HK-2 (cell line): ENCODE measurements at regions not wholly inside any gene's neighbourhood (a gene's known extent, or its start where the extent isn't known, plus 50 kb on each side); places are given as distances from the start of the nearest gene placed in this dataset.

ENCODE experiments used
- DNase-seq: peaks from one replicate; pipeline ENCODE4 v3.0.0-alpha.2; 2018; ENCODE audit not compliant: unreplicated experiment

DNA sequence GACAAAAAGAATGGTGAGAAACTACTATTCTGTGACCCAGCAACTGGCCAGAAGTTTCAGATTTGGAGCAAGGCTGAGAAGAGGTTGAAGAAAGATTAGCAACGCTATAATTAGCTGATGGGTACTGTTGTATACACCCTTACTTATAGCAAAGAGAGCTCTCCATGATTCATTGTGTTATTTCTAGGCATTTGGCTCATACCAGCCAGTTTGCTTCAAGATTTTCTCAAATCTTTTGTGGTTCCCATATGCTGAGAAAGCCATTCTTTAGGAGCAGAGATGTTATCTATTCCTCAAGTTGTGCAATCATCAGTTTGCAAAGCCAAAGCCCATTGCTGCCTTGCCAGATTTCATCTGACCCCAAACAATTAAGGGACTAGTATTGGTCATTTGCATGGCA lies 179.4 kb downstream of the ETS1 start:
- no peak for DNase-seq

GRCh38 chr11:128405714-128406662 lies 181.4 kb downstream of the ETS1 start:
- DNase-seq: no peak

DNA sequence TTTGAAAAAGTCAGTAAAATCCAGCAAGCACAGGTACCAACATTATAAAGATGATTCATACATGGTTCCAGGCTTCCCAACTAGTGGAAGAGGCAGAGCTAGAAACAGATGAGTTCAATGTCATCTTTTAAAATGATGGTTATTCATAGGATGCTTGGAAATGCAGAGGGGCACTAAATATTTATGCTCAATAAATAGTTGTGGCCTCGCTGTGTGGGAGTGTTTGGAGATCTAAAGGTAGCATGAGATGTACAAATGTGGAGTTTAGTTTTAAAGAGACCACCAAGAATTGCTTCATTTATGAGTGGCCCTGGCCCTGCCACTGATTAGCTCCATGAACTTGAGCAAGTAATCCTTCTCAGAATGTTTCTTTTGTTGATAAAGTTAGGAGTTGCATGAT lies 182.2 kb downstream of the ETS1 start:
- no peak for DNase-seq

DNA sequence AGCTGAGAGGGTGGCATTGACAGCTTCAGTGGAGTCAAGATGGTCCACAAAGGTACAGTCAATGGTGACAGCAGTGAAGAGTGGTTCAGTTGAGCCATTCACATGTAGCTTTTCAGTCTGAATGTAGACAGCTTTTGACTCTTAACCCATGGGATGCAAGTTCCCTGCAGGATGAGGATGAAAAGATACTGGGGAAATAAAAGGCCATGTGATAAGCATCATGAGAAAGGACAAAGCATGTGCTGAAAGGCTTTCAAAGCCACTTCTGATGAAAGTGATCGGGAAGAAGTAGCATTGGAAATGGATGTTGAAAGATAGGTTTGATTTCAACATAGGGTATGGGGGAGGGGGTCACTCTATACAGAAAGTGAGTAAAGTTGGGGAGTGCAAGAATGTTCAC lies 182.9 kb downstream of the ETS1 start:
- DNase-seq: no peak

DNA sequence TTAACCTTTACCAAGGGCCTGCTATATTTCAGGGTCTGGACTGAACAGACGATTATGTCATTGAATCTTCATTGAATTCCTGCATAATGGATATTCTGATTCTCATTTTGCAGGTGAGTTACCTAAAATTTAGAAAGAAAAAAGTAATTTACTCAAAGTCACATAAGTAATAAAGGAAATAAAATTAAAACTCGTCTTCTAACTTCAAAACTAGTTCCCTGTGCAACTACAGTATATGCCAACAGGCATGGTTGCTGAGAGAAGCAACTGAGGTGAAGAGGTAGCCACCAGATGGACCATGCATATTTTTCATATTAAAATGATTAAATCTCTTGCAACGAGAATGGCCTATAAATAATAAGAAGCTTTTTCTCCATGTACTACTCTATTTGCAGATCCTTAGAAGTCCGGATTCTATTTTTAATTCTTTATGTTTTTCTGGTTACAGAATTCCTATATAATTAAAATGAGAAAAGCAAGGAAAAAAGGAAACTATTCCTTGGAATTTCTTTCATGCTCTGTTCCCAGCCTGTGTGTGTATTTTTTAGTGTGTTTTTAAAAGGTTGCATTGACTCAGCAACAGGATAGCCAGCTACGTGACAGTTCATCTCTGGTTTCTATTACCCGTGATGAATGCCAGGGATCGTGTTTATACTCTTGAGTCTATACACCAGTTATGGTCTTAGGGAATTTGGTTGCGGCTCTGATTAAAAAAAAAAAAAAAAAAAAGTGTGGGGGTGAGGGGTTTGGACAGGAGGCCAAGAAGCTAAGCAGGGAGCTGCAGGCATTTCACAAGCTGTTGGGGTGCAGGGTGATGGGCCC lies 186.8 kb downstream of the ETS1 start:
- DNase-seq: no peak

DNA sequence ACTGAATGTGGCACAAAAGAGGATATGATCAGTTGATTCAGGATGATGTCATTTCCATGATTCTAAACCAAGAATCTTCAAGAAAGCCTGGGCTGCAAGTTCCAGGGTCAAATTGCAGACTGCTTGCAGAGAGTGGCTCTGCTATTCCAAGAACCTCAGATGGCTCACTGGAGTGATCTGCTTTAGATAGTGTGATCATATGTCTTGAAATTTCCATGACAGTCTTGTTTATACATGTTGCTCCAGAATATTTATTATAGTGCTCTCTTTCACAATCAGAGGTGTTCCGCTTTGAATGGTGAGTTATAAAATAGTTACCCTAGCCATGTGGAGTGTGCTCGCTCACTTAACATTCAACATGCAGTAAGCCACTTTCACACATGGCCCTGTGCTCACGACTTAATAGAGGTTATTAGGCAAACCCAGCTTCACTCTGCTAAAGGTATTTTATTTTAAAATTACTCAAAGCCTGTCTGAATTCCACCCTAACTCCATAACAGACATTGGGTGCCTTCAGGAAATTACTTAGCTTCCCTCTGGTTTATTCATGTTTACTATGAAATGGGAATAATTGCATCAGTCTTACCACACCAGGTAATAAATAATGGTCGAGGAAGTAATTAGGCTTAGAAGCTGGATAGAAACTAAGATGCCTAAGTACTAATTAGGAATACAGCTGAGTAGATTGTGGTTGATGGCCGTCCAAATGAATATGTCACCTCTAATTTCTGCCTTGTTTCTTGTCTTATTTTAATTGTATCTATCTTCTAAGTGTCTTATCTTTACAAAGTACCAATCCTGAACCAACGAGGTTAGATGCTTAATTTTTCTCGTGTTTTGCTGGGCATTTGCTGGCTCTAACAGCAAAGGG lies 187.9 kb downstream of the ETS1 start:
- no peak for DNase-seq

DNA sequence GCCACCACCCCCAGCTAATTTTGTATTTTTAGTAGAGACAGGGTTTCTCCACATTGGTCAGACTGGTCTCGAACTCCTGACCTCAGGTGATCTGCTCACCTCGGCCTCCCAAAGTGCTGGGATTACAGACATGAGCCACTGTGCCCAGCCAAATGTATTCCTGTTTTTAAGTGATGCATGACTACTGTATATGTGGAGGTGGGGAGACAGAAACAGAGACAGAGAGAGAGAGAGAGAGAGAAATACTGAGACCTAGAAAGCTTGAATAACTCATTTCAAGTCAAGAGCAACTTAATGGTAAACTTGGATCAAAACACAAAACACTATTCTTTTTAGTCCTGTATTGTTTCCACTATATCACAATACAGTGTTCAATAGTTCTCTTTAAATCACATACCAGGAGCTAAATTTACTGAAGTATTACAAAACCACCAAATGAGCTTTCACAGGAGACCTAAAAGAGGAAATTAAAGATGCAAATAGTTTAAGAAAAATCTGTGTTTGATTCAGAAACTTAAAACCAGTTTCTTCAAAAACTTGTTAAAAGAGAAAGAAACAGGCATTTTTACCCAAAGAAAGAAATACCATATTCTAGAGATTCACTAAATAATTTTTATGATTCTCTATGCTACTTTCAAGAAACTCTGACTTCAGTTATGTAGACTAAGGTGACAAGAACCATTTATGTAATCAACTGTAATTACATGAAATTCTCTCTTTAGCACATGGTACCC lies 188.7 kb downstream of the ETS1 start:
- DNase-seq: no peak

- DNase-seq: no peak
Observed at GRCh38 chr11:128397362-128397761, 190.0 kb downstream of the ETS1 start.

- DNase-seq: no peak
Observed at GRCh38 chr11:128394431-128395089, 192.8 kb downstream of the ETS1 start.

DNA sequence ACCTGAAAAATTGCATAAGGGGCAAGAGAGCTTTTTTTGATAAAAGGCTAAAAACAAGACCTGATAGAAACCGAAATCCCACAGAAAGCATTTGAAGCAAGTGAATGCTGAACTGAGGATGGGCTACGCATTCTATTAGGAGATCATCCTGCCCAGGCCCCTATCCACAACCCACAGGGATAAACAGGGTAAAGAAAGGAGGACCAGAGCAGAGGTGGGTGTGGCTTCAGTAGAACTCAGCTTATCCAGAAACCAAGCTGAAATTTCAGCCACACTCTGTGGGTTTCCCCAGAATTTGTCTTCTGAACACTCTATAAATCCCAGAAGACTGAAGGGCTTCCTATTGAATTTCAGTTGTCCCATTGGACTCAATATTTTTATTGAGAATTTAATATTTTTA lies 195.1 kb downstream of the ETS1 start:
- no peak for DNase-seq

- no peak for DNase-seq
Observed at GRCh38 chr11:128391811-128392210, 195.5 kb downstream of the ETS1 start.

DNA sequence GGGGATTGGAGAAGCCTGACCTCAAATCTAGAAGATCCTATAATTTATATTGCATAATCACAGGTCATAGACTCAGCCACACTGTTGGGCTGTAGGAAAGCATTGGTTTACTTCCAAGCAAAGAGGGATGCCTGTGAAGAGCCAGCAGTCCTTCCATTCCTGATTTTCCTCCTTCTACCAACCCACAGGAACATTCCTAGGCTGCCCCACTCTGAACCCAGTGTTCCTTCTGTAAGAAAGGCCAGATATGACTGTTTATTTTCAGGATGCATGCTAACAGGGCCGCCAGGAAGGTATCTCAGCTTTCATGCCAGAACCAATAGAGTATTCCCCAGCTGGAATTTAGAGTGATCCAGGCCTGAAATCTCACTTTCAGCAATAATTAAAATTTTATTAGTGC lies 197.1 kb downstream of the ETS1 start:
- DNase-seq: no peak

GRCh38 chr11:128389461-128389976 lies 197.8 kb downstream of the ETS1 start:
- DNase-seq: no peak

- no peak for DNase-seq
Observed at GRCh38 chr11:128388206-128388815, 199.0 kb downstream of the ETS1 start.

DNA sequence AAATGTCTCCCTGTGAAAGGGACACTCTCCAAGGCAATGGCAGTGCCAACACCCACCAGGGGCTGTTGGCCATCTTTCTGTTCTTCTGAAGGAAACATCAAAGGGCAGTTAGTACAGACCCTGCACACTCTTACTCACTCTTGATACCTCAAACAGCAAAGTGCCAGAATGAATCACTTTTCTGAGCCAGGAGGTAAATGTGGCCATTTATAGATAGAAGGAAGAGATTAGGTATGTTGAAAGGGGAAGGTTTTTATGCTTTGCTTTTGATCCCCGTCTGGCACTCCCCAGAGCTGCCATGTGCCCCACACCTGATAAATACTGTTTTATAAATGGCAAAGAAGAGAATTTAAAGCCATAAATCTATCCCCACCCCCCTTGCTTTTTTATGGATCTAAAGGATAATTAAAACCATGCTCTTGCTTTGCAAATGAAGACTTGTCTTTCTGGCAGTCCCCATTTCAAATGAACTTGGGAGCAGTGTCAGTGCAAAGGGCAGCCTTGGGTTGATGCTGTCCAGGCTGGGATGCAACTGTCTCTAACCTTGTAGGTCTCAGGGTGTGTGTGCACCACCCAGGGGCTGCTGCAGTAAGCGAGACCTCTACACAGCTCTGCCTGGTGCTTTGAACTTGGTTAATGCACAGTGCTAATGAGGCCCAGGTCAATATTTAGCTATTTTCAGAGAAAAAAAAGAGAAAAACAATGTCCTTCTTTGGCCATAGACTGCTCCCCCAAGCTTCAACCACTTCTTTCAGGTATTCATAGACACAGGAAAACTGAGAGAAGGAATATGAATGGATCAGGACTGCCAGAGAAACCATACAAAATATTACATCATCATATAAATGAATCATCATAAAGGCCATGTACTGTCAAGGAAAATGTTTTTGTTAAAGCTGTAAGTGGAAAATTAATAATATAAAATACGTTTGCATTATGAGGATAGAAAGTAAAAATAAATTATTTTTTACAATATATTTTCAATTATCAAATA lies 207.5 kb downstream of the ETS1 start:
- no peak for DNase-seq

- DNase-seq: no peak
Observed at GRCh38 chr11:128375961-128376360, 211.4 kb downstream of the ETS1 start.

DNA sequence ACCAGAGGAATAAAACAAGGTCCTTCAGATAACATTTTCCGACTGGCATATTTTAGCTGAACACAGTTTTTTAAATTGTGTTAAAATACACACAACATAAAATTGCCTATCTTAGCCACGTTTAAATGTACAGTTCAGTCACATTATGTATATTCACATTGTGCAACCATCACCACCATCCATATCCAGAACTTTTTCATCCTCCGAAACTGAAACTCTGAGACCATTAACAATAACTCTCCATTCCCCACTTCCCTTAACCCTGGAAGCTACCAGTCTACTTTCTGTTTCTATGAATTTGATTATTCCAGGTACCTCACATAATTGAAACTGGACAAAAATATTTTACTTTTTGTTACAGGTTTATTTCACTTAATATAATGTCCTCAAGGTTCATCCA lies 213.3 kb downstream of the ETS1 start:
- DNase-seq: no peak

- DNase-seq: no peak
Observed at GRCh38 chr11:128372977-128373376, 214.4 kb downstream of the ETS1 start.

DNA sequence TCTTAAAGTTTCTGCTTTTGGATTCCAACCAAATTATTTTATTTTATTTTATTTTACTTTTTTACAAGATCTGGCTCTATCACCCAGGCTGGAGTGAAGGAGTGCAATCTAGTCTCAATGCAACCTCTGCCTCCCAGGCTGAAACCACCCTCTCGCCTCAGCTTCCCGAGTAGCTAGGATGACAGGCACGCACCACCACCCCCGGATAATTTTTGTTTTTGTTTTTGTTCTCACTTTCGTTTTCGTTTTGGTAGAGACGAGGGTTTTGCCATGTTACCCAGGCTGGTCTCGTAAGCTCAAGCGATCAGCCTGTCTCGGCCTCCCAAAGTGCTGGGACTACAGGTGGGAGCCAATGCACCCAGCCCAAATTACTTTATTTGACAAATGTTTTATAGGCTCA lies 219.8 kb downstream of the ETS1 start:
- DNase-seq: no peak
